HUDEP-2 (cell line): ENCODE measurements at regions not wholly inside any gene's neighbourhood (a gene's known extent, or its start where the extent isn't known, plus 50 kb on each side); places are given as distances from the start of the nearest gene placed in this dataset.
A peak's percentile ranks its signal among the peaks of the same experiment; 100 is the strongest.

Experiments
- DNase-seq, 76 experiments: peaks; one replicate each; lab custom pipeline; 2025; ENCODE audit not compliant: unreplicated experiment in 76 of 76; lab: John Stamatoyannopoulos, UW

GRCh38 chr18:66694852-66695251 lies 91.0 kb upstream of the CDH19 start:
- DNase-seq: no peak

- no peak for DNase-seq
Observed at GRCh38 chr18:66687635-66688034, 83.7 kb upstream of the CDH19 start.

- peak in 5 of 76 experiments; percentile 10 to 40 (median 17) for DNase-seq
Observed at GRCh38 chr18:66682855-66683322, 79.0 kb upstream of the CDH19 start.

GRCh38 chr18:66676699-66677098 lies 72.8 kb upstream of the CDH19 start:
- DNase-seq: no peak

GRCh38 chr18:66674286-66674685 lies 70.4 kb upstream of the CDH19 start:
- peak in 7 of 76 experiments; percentile 2 to 32 (median 16) for DNase-seq

- DNase-seq: no peak
Observed at GRCh38 chr18:66668706-66669105, 64.8 kb upstream of the CDH19 start.

- peak in 7 of 76 experiments; percentile 9 to 47 (median 33) for DNase-seq
Observed at GRCh38 chr18:66662632-66663031, 58.7 kb upstream of the CDH19 start.

GRCh38 chr18:66655407-66655806 lies 51.5 kb upstream of the CDH19 start:
- DNase-seq: no peak
